PC-3 (cell line): ENCODE measurements at regions not wholly inside any gene's neighbourhood (a gene's known extent, or its start where the extent isn't known, plus 50 kb on each side); places are given as distances from the start of the nearest gene placed in this dataset.
"Not testable (repeated sequence)": the region's sequence is repeated elsewhere in the genome, so short reads cannot be mapped to it uniquely, and the experiment has no call there.

Experiments used
- ATAC-seq: fragments of 200-7000 bp; cut with Tn5 transposase; 2 replicates; pipeline ENCODE4 v1.9.1; 2020; ENCODE audit warnings: mild to moderate bottlenecking, moderate library complexity
- BruUV-seq: library from RNA; stranded (reverse); fragments of 400-500 nt; replicated peaks from 2 replicates; lab custom pipeline; 2021; lab: Mats Ljungman, UMichigan
- CTCF ChIA-PET: fragments of 300-600 bp; sonication (Branson Sonifier 250); formaldehyde crosslinking; loops from one replicate; lab custom pipeline; 2022; ENCODE audit warnings: antibody characterized with exemption; lab: Charles Lee
- POLR2A ChIA-PET: fragments of 300-600 bp; sonication (Branson Sonifier 250); formaldehyde crosslinking; loops from one replicate; lab custom pipeline; 2022; ENCODE audit warnings: antibody characterized with exemption; ENCODE audit not compliant: unreplicated experiment; lab: Charles Lee
- DNase-seq: peaks from one replicate; pipeline ENCODE4 v3.0.0-alpha.2; 2015
- H2AFZ ChIP-seq: fragments of 300-600 bp; sonication (generic); 2 replicates; pipeline ENCODE4 v1.6.0; 2016; ENCODE audit warnings: antibody characterized with exemption, low read length
- H3F3A ChIP-seq: fragments of 300-600 bp; sonication (generic); one replicate; pipeline ENCODE4 v1.6.0; 2017; ENCODE audit warnings: antibody characterized with exemption, low read length, control low read depth, mild to moderate bottlenecking; ENCODE audit not compliant: unreplicated experiment
- H3K27ac ChIP-seq: fragments of 300-600 bp; sonication (generic); 2 replicates; pipeline ENCODE4 v1.5.1; 2016; ENCODE audit warnings: mild to moderate bottlenecking, low read length
- H3K27me3 ChIP-seq: fragments of 300-600 bp; sonication (generic); 2 replicates; pipeline ENCODE4 v1.6.1; 2016; ENCODE audit warnings: low read length, mixed read lengths
- H3K36me3 ChIP-seq: fragments of 300-600 bp; sonication (generic); 2 replicates; pipeline ENCODE4 v1.6.1; 2016; ENCODE audit warnings: low read depth, mixed run types, low read length, mixed read lengths
- H3K4me1 ChIP-seq: fragments of 300-600 bp; sonication (generic); 2 replicates; pipeline ENCODE4 v1.5.1; 2016; ENCODE audit warnings: low read length; ENCODE audit not compliant: insufficient read depth
- H3K4me2 ChIP-seq: fragments of 300-600 bp; sonication (generic); 2 replicates; pipeline ENCODE4 v1.6.0; 2016; ENCODE audit warnings: low read length
- H3K4me3 ChIP-seq: fragments of 300-600 bp; sonication (generic); 2 replicates; pipeline ENCODE4 v1.5.1; 2016; ENCODE audit warnings: mild to moderate bottlenecking, low read length, mixed read lengths
- H3K79me2 ChIP-seq: fragments of 300-600 bp; sonication (generic); 2 replicates; pipeline ENCODE4 v1.6.1; 2017; ENCODE audit warnings: low read length, mixed read lengths
- H3K9ac ChIP-seq: fragments of 300-600 bp; sonication (generic); 2 replicates; pipeline ENCODE4 v1.6.0; 2016; ENCODE audit warnings: mild to moderate bottlenecking, low read length
- H3K9me2 ChIP-seq: fragments of 300-600 bp; sonication (generic); replicated peaks from 2 replicates; pipeline ENCODE4 v1.6.1; 2016; ENCODE audit warnings: mixed run types, low read length, mixed read lengths
- H3K9me3 ChIP-seq: fragments of 300-600 bp; sonication (generic); 2 replicates; pipeline ENCODE4 v1.6.1; 2016; ENCODE audit warnings: low read length, mixed read lengths
- H4K20me1 ChIP-seq: fragments of 300-600 bp; sonication (generic); 2 replicates; pipeline ENCODE4 v1.6.1; 2016; ENCODE audit warnings: low read length, mixed read lengths
- CTCF ChIP-seq: fragments of 300-600 bp; sonication (generic); conservative IDR thresholded peaks from 2 replicates; pipeline ENCODE4 v1.5.1; 2017; ENCODE audit warnings: antibody characterized with exemption, low read depth, mild to moderate bottlenecking, low read length
- EZH2 ChIP-seq: fragments of 300-600 bp; sonication (generic); IDR thresholded peaks from one replicate; pipeline ENCODE4 v1.6.1; 2017; ENCODE audit warnings: antibody characterized with exemption, mild to moderate bottlenecking, low read length; ENCODE audit not compliant: unreplicated experiment
- EZH2phosphoT487 ChIP-seq: fragments of 300-600 bp; sonication (generic); IDR thresholded peaks from 2 replicates; pipeline ENCODE4 v1.6.1; 2018; ENCODE audit warnings: mild to moderate bottlenecking, antibody characterized with exemption, low read length, borderline replicate concordance
- intact Hi-C: fragments of 100-400 bp; cut with micrococcal nuclease; formaldehyde crosslinking; loops from 2 replicates; pipeline ENCODE4 v1.9.0; 2023

- intact Hi-C loops, result no loop called here
Observed at GRCh38 chrX:3485727-3486126, 139.3 kb upstream of the MXRA5 start.

GRCh38 chrX:3479026-3479425, 132.6 kb upstream of the MXRA5 start:
- H3K27ac ChIP-seq, result no peak overlapping the region
- intact Hi-C loops, result no loop called here
- H3K4me1 ChIP-seq, result no peaks in the 10 kb centered on the region
- no TSS peak for BruUV-seq
- H2AFZ ChIP-seq, result no peak overlapping the region
- H3F3A ChIP-seq, result no peaks in the 10 kb centered on the region
- H3K4me3 ChIP-seq, result no peak overlapping the region
- no peaks in the 10 kb centered on the region for H3K36me3 ChIP-seq
- ChIA-PET CTCF (no interaction called here), POLR2A (no interaction called here)
- no peak overlapping the region for H3K9ac ChIP-seq
- H3K9me3 ChIP-seq, result no peaks in the 10 kb centered on the region
- no peaks in the 10 kb centered on the region for H3K9me2 ChIP-seq
- no peak overlapping the region for H3K4me2 ChIP-seq
- no peaks in the 10 kb centered on the region for H3K79me2 ChIP-seq
- TF ChIP-seq CTCF (no peak), EZH2phosphoT487 (no peak), EZH2 (no peak)
- 0 out of 2 replicates have a peak, but pooled peaks cover 4% of the 10 kb centered on the region for H3K27me3 ChIP-seq
- H4K20me1 ChIP-seq, result no peaks in the 10 kb centered on the region
- no peak for ATAC-seq
- DNase-seq, result no peak

More at GRCh38 chrX:3485727-3486126, 139.3 kb upstream of the MXRA5 start:
- TF ChIP-seq EZH2 (no peak), EZH2phosphoT487 (no peak), CTCF (no peak)
- H3K27ac ChIP-seq, result no peak overlapping the region
- DNase-seq, result no peak
- POLR2A ChIA-PET, result no interaction called here
- H3K4me2 ChIP-seq, result no peak overlapping the region
- no TSS peak for BruUV-seq
- H3F3A ChIP-seq, result no peaks in the 10 kb centered on the region
- H3K9ac ChIP-seq, result no peak overlapping the region
- H3K36me3 ChIP-seq, result no peaks in the 10 kb centered on the region
- no peaks in the 10 kb centered on the region for H3K79me2 ChIP-seq
- CTCF ChIA-PET, result no interaction called here
- H3K9me2 ChIP-seq, result no peaks in the 10 kb centered on the region
- ATAC-seq, result no peak
- H2AFZ ChIP-seq, result no peak overlapping the region
- peaks cover 5% of the 10 kb centered on the region; the same call in 1 of the 2 replicates for H3K27me3 ChIP-seq
- H3K4me3 ChIP-seq, result no peak overlapping the region
- no peaks in the 10 kb centered on the region for H3K4me1 ChIP-seq
- no peaks in the 10 kb centered on the region for H3K9me3 ChIP-seq
- H4K20me1 ChIP-seq, result no peaks in the 10 kb centered on the region

- H3K79me2 ChIP-seq, result no peaks in the 10 kb centered on the region
- POLR2A ChIA-PET, result no interaction called here
- no peak for ATAC-seq
Observed at GRCh38 chrX:3476973-3477372, 130.5 kb upstream of the MXRA5 start.

GRCh38 chrX:3470211-3470679, 123.8 kb upstream of the MXRA5 start:
- POLR2A ChIA-PET, H3K9ac ChIP-seq, H3F3A ChIP-seq, H3K36me3 ChIP-seq, BruUV-seq, H2AFZ ChIP-seq, CTCF ChIA-PET, intact Hi-C loops, H4K20me1 ChIP-seq, H3K9me2 ChIP-seq, H3K4me1 ChIP-seq, H3K27me3 ChIP-seq, ATAC-seq, H3K79me2 ChIP-seq, H3K27ac ChIP-seq, H3K4me3 ChIP-seq, H3K9me3 ChIP-seq, H3K4me2 ChIP-seq: not testable (repeated sequence)
- peak; percentile 1 for DNase-seq

More at GRCh38 chrX:3476973-3477372, 130.5 kb upstream of the MXRA5 start:
- H4K20me1 ChIP-seq, result no peaks in the 10 kb centered on the region
- no peak overlapping the region for H3K4me3 ChIP-seq
- no peak overlapping the region for H3K27ac ChIP-seq
- CTCF ChIA-PET, result no interaction called here
- no peak overlapping the region for H3K4me2 ChIP-seq
- H2AFZ ChIP-seq, result no peak overlapping the region
- no peak for DNase-seq
- TF ChIP-seq EZH2, result no peak
- no peak for TF ChIP-seq EZH2phosphoT487
- TF ChIP-seq CTCF, result no peak
- H3K9me2 ChIP-seq, result no peaks in the 10 kb centered on the region
- H3K9me3 ChIP-seq, result no peaks in the 10 kb centered on the region
- H3K9ac ChIP-seq, result no peak overlapping the region
- intact Hi-C loops, result no loop called here
- no TSS peak for BruUV-seq
- 0 out of 2 replicates have a peak, but pooled peaks cover 4% of the 10 kb centered on the region for H3K27me3 ChIP-seq
- no peaks in the 10 kb centered on the region for H3K36me3 ChIP-seq
- no peaks in the 10 kb centered on the region for H3K4me1 ChIP-seq
- H3F3A ChIP-seq, result no peaks in the 10 kb centered on the region
